IPS-NIHi11 (cell line): ENCODE measurements at regions not wholly inside any gene's neighbourhood (a gene's known extent, or its start where the extent isn't known, plus 50 kb on each side); places are given as distances from the start of the nearest gene placed in this dataset.
"Not testable (repeated sequence)": the region's sequence is repeated elsewhere in the genome, so short reads cannot be mapped to it uniquely, and the experiment has no call there.

ENCODE experiments used
- DNase-seq: peaks from one replicate; pipeline ENCODE4 v3.0.0; 2012; ENCODE audit warnings: mixed read lengths, low spot score

- DNase-seq, result no peak
Observed at GRCh38 chr1:30249446-30250337, 473.7 kb downstream of the MATN1 start.

- no peak for DNase-seq
Observed at GRCh38 chr1:30248774-30249173, 474.6 kb downstream of the MATN1 start.

- no peak for DNase-seq
Observed at GRCh38 chr1:30248373-30248772, 475.0 kb downstream of the MATN1 start.

- DNase-seq, result no peak
Observed at GRCh38 chr1:30244801-30245200, 478.6 kb downstream of the MATN1 start.

- no peak for DNase-seq
Observed at GRCh38 chr1:30242722-30243457, 480.5 kb downstream of the MATN1 start.

GRCh38 chr1:30242168-30242567, 481.2 kb downstream of the MATN1 start:
- no peak for DNase-seq

GRCh38 chr1:30241681-30242080, 481.7 kb downstream of the MATN1 start:
- DNase-seq, result no peak

- no peak for DNase-seq
Observed at GRCh38 chr1:30234091-30234490, 489.3 kb downstream of the MATN1 start.

GRCh38 chr1:30232288-30232899, 491.0 kb downstream of the MATN1 start:
- peak; percentile 75 for DNase-seq

GRCh38 chr1:30229960-30230359, 493.4 kb downstream of the MATN1 start:
- DNase-seq, result no peak

- no peak for DNase-seq
Observed at GRCh38 chr1:30229557-30229956, 493.8 kb downstream of the MATN1 start.

- DNase-seq, result no peak
Observed at GRCh38 chr1:30226648-30227047, 496.7 kb downstream of the MATN1 start.

- DNase-seq, result no peak
Observed at GRCh38 chr1:30225357-30225756, 498.0 kb downstream of the MATN1 start.

- DNase-seq, result no peak
Observed at GRCh38 chr1:30219675-30220074, 503.7 kb downstream of the MATN1 start.

GRCh38 chr1:30218438-30218837, 504.9 kb downstream of the MATN1 start:
- no peak for DNase-seq

GRCh38 chr1:30216602-30217001, 506.8 kb downstream of the MATN1 start:
- DNase-seq, result no peak

- DNase-seq, result no peak
Observed at GRCh38 chr1:30213936-30214335, 509.4 kb downstream of the MATN1 start.

GRCh38 chr1:30207962-30208361, 515.4 kb downstream of the MATN1 start:
- DNase-seq, result not testable (repeated sequence)

- not testable (repeated sequence) for DNase-seq
Observed at GRCh38 chr1:30206631-30207030, 516.8 kb downstream of the MATN1 start.

GRCh38 chr1:30204916-30205315, 518.5 kb downstream of the MATN1 start:
- not testable (repeated sequence) for DNase-seq

- no peak for DNase-seq
Observed at GRCh38 chr1:30201015-30201414, 522.4 kb downstream of the MATN1 start.

GRCh38 chr1:30200161-30200560, 523.2 kb downstream of the MATN1 start:
- DNase-seq, result no peak

- no peak for DNase-seq
Observed at GRCh38 chr1:30199563-30199962, 523.8 kb downstream of the MATN1 start.
